Right lobe of liver (tissue), 6 donors: ENCODE measurements at regions not wholly inside any gene's neighbourhood (a gene's known extent, or its start where the extent isn't known, plus 50 kb on each side); places are given as distances from the start of the nearest gene placed in this dataset.

Source experiments
- ATAC-seq, 4 donors: fragments of 200-7000 bp; cut with Tn5 transposase; one replicate each; pipeline ENCODE4 v1.9.1; 2020; ENCODE audit warnings: mild to moderate bottlenecking in 4 of 4, moderate library complexity in 4 of 4
- DNase-seq, 3 donors: peaks; one replicate each; pipeline ENCODE4 v3.0.0-alpha.2; 2020
- H3K27ac ChIP-seq, 3 donors: fragments of 200-600 bp; one replicate each; pipeline ENCODE4 v1.8.0; 2022
- H3K27me3 ChIP-seq, 2 donors: fragments of 200-600 bp; one replicate each; pipeline ENCODE4 v1.8.0; 2022
- H3K36me3 ChIP-seq, 4 donors: fragments of 200-600 bp; sonication (generic) in 1 of 4; one replicate each; pipeline versions ENCODE4 v1.5.1 to v1.8.0; 2017 to 2022; ENCODE audit warnings: control low read depth in 1 of 4
- H3K4me1 ChIP-seq, 4 donors: fragments of 200-600 bp; sonication (generic) in 1 of 4; one replicate each; pipeline versions ENCODE4 v1.5.1 to v1.8.0; 2017 to 2022; ENCODE audit warnings: control low read depth in 1 of 4
- H3K4me3 ChIP-seq, 3 donors: fragments of 200-600 bp; one replicate each; pipeline ENCODE4 v1.8.0; 2022
- H3K9me3 ChIP-seq, 4 donors: fragments of 200-600 bp; sonication (generic) in 1 of 4; one replicate each; pipeline versions ENCODE4 v1.5.1 to v1.8.0; 2017 to 2022; ENCODE audit warnings: control low read depth in 1 of 4
- CTCF ChIP-seq, 4 donors: fragments of 200-600 bp in 3 of 4; fragments of 450-650 bp in 1 of 4; IDR thresholded peaks; one replicate each; pipeline versions ENCODE4 v1.5.1 to v1.8.0; 2016 to 2022; ENCODE audit warnings: antibody characterized with exemption in 4 of 4, mild to moderate bottlenecking in 2 of 4
- POLR2A ChIP-seq: fragments of 450-650 bp; IDR thresholded peaks from one replicate; pipeline ENCODE4 v1.6.1; 2017; ENCODE audit warnings: antibody characterized with exemption, mild to moderate bottlenecking
- WGBS: methylation state at CpG from one replicate; pipeline ENCODE4 v1.1.6; 2018; ENCODE audit warnings: low coverage, low lambda C conversion rate; ENCODE audit not compliant: insufficient coverage; ENCODE audit errors: missing lambda C conversion rate; 5-methylcytosine and 5-hydroxymethylcytosine counted together
- intact Hi-C, 2 donors: fragments of 100-400 bp; cut with DNase I; formaldehyde crosslinking; loops; one replicate each; pipeline versions ENCODE4 v1.11.2 to v1.14.1; 2022
- donor health status: DM: no; HTN: yes; CAD: no.
- donor health status: DM: no; HTN: no; CAD: no.
- donor health status: DM: no; HTN: no; CAD: no.
- donor health status: DM: no; HTN: yes; CAD: no.
- donor health status: DM: no; HTN: yes; CAD: no.

GRCh38 chr18:78687736-78688135, 291.9 kb upstream of the SALL3 start:
- no peak for ATAC-seq
- no peaks in the 10 kb centered on the region for H3K27me3 ChIP-seq
- TF ChIP-seq CTCF (IDR thresholded peaks at IDR 0.05) (no peak), POLR2A (no peak)
- H3K4me1 ChIP-seq: no peaks in the 10 kb centered on the region
- no peaks in the 10 kb centered on the region for H3K36me3 ChIP-seq
- intact Hi-C loops: no loop called here
- H3K9me3 ChIP-seq: no peaks in the 10 kb centered on the region
- DNase-seq: no peak
- 40% methylated on average over 2 of the region's 7 CpGs for WGBS
- no peak overlapping the region for H3K27ac ChIP-seq
- H3K4me3 ChIP-seq: no peak overlapping the region

GRCh38 chr18:78688249-78688648, 291.4 kb upstream of the SALL3 start:
- no peak overlapping the region for H3K27ac ChIP-seq
- intact Hi-C loops: no loop called here
- H3K27me3 ChIP-seq: no peaks in the 10 kb centered on the region
- WGBS: 62% methylated on average over 9 of the region's 12 CpGs
- DNase-seq (no peak), ATAC-seq (no peak)
- no peaks in the 10 kb centered on the region for H3K4me1 ChIP-seq
- no peaks in the 10 kb centered on the region for H3K36me3 ChIP-seq
- TF ChIP-seq POLR2A: no peak
- TF ChIP-seq CTCF (IDR thresholded peaks at IDR 0.05): no peak
- no peak overlapping the region for H3K4me3 ChIP-seq
- H3K9me3 ChIP-seq: no peaks in the 10 kb centered on the region

- DNase-seq (no peak), ATAC-seq (no peak)
- Histone ChIP-seq H3K4me3 (no peak overlapping the region), H3K36me3 (no peaks in the 10 kb centered on the region), H3K27ac (no peak overlapping the region), H3K27me3 (no peaks in the 10 kb centered on the region), H3K9me3 (no peaks in the 10 kb centered on the region), H3K4me1 (no peaks in the 10 kb centered on the region)
- intact Hi-C loops: no loop called here
- 67% methylated on average over 6 of the region's 11 CpGs for WGBS
- TF ChIP-seq POLR2A: no peak
- no peak for TF ChIP-seq CTCF (IDR thresholded peaks at IDR 0.05)
Measured at GRCh38 chr18:78688916-78689315, 290.7 kb upstream of the SALL3 start.

- no peaks in the 10 kb centered on the region for H3K9me3 ChIP-seq
- 72% methylated on average over 7 of the region's 15 CpGs for WGBS
- intact Hi-C loops: no loop called here
- no peak overlapping the region for H3K27ac ChIP-seq
- H3K27me3 ChIP-seq: no peaks in the 10 kb centered on the region
- TF ChIP-seq POLR2A: no peak
- TF ChIP-seq CTCF (IDR thresholded peaks at IDR 0.05): no peak
- no peak overlapping the region for H3K4me3 ChIP-seq
- no peaks in the 10 kb centered on the region for H3K4me1 ChIP-seq
- DNase-seq (no peak), ATAC-seq (no peak)
- no peaks in the 10 kb centered on the region for H3K36me3 ChIP-seq
Measured at GRCh38 chr18:78689606-78690005, 290.0 kb upstream of the SALL3 start.

GRCh38 chr18:78692105-78692504, 287.5 kb upstream of the SALL3 start:
- DNase-seq (no peak), ATAC-seq (no peak)
- Histone ChIP-seq H3K36me3 (no peaks in the 10 kb centered on the region), H3K4me3 (no peak overlapping the region), H3K27ac (no peak overlapping the region), H3K27me3 (no peaks in the 10 kb centered on the region), H3K4me1 (no peaks in the 10 kb centered on the region), H3K9me3 (no peaks in the 10 kb centered on the region)
- intact Hi-C loops: no loop called here
- TF ChIP-seq POLR2A: no peak
- TF ChIP-seq CTCF (IDR thresholded peaks at IDR 0.05): no peak
- 0% methylated on average over 1 of the region's 1 CpG for WGBS
